GM12891 (cell line): ENCODE measurements at regions not wholly inside any gene's neighbourhood (a gene's known extent, or its start where the extent isn't known, plus 50 kb on each side); places are given as distances from the start of the nearest gene placed in this dataset.

Experiments used
- POLR2A ChIP-seq: IDR thresholded peaks from 2 replicates; pipeline ENCODE4 v1.6.1; 2011; ENCODE audit warnings: low read depth, low read length, control low read depth
- POLR2AphosphoS5 ChIP-seq: IDR thresholded peaks from 2 replicates; pipeline ENCODE4 v1.6.1; 2011; ENCODE audit warnings: low read depth, low read length, control low read depth
- POU2F2 ChIP-seq: IDR thresholded peaks from 2 replicates; pipeline ENCODE4 v1.6.1; 2011; ENCODE audit warnings: low read depth, mild to moderate bottlenecking, control low read depth, low read length, moderate library complexity
- SPI1 ChIP-seq: IDR thresholded peaks from 2 replicates; pipeline ENCODE4 v1.6.1; 2011; ENCODE audit warnings: low read depth, low read length, control low read depth
- TAF1 ChIP-seq: IDR thresholded peaks from 2 replicates; pipeline ENCODE4 v1.6.1; 2011; ENCODE audit warnings: low read depth, low read length, control low read depth

- TF ChIP-seq POLR2AphosphoS5 (no peak), POLR2A (no peak), SPI1 (no peak), POU2F2 (no peak), TAF1 (no peak)
Measured at GRCh38 chr6:56841381-56841749, 113.5 kb upstream of the BEND6 start.
